ENCODE measurements at regions not wholly inside any gene's neighbourhood (a gene's known extent, or its start where the extent isn't known, plus 50 kb on each side); places are given as distances from the start of the nearest gene placed in this dataset.
"Not testable (repeated sequence)": the region's sequence is repeated elsewhere in the genome, so short reads cannot be mapped to it uniquely, and the experiment has no call there.

- Histone ChIP-seq H3K9me3 (replicated peaks in 1 of 11) (no peaks in the 10 kb centered on the region), H3K27me3 (peaks cover 75 to 100% (median 86%) of the 10 kb centered on the region in 11 experiments), H3K27ac (no peak overlapping the region), H3K36me3 (no peaks in the 10 kb centered on the region), H3K9ac (no peak overlapping the region), H3K4me3 (no peak overlapping the region), H3K4me2 (no peak overlapping the region), H3K4me1 (no peaks in the 10 kb centered on the region), H4K20me1 (no peaks in the 10 kb centered on the region; a peak in 1 of 22 replicates)
- TF ChIP-seq Cebpa-rat (IDR thresholded peaks at IDR 0.05), result no peak
Measured at GRCh38 chrX:35374116-35374515, 424.0 kb upstream of the MAGEB16 start.

GRCh38 chrX:35380808-35381700 is 417.1 kb upstream of the MAGEB16 start:
- Histone ChIP-seq H3K27me3 (peaks cover 65 to 94% (median 82%) of the 10 kb centered on the region in 11 experiments), H3K9me3 (replicated peaks in 1 of 11) (no peaks in the 10 kb centered on the region), H4K20me1 (peaks cover 0 to 7% (median 0%) of the 10 kb centered on the region in 11 experiments; a peak in 1 of 22 replicates), H3K27ac (no peak overlapping the region), H3K4me1 (no peaks in the 10 kb centered on the region), H3K9ac (no peak overlapping the region), H3K36me3 (no peaks in the 10 kb centered on the region), H3K4me2 (no peak overlapping the region), H3K4me3 (no peak overlapping the region)
- no peak for TF ChIP-seq Cebpa-rat (IDR thresholded peaks at IDR 0.05)

DNA sequence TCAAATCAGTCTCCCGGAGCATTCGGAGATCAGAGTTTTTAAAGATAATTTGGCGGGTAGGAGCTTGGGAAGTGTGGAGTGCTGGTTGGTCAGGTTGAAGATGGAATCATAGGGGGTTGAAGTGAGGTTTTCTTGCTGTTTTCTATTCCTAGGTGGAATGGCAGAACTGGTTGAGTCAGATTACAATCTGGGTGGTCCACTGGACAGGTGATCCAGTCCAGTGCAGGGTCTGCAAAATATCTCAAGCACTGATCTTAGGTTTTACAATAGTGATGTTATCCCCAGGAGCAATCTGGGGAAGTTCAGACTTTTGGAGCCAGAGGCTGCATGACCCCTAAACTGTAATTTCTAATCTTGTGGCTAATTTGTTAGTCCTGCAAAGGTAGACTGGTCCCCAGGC is 416.4 kb upstream of the MAGEB16 start:
- not testable (repeated sequence) for H4K20me1 ChIP-seq

DNA sequence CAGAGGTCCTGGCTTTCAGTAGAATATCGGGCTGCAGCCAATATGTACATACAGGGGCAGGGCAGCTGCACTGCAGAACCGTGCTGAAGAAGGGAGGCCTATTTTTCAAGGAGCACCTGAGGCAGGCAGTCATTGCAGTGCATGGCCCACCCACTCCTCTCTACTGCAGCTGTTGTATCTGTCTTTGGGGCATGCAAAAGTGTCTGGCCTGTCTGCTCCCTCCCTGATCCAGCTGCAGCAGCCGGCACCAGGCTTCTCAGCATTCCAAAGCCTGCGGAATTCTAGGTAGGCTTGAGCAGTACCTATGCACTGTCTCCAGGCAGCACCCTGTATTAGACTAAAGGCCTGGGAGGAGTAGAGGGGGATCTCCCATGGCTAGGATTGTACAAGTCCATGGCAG is 415.2 kb upstream of the MAGEB16 start:
- Histone ChIP-seq H3K27me3 (peaks cover 64 to 94% (median 81%) of the 10 kb centered on the region in 11 experiments), H3K27ac (no peak overlapping the region), H3K9ac (no peak overlapping the region), H3K9me3 (replicated peaks in 1 of 11) (no peaks in the 10 kb centered on the region), H3K4me1 (no peaks in the 10 kb centered on the region), H3K4me2 (no peak overlapping the region), H4K20me1 (peaks cover 0 to 7% (median 0%) of the 10 kb centered on the region in 11 experiments; a peak in 1 of 22 replicates), H3K36me3 (no peaks in the 10 kb centered on the region), H3K4me3 (no peak overlapping the region)
- TF ChIP-seq Cebpa-rat (IDR thresholded peaks at IDR 0.05), result no peak

More for the DNA sequence above, 416.4 kb upstream of the MAGEB16 start:
- H3K27ac ChIP-seq; H3K4me2 ChIP-seq; H3K4me1 ChIP-seq; H3K4me3 ChIP-seq; H3K9ac ChIP-seq; H3K9me3 ChIP-seq (replicated peaks in 1 of 11); H3K36me3 ChIP-seq: not testable (repeated sequence)
- H3K27me3 ChIP-seq, result peaks cover 65 to 94% (median 81%) of the 10 kb centered on the region in 11 experiments

DNA sequence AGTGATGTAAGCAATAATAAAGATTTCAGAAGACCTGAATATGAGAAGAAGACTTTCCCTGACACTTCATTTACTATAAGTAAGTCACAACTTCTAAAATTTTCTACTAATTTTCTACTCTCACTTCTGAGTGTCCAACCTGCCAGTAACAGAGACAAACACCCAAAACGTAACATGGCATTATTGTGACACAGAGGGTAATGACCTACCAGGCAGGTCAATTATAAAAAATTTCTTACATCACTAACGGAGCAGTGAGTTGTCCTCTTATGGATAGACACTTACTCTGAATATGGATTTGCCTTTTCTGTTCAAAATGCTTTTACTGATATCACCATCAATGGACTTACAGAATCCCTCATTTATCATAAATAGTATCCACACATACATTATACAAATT is 405.9 kb upstream of the MAGEB16 start:
- Histone ChIP-seq H3K4me3 (no peak overlapping the region), H3K36me3 (no peaks in the 10 kb centered on the region), H4K20me1 (no peaks in the 10 kb centered on the region), H3K4me2 (no peak overlapping the region), H3K4me1 (no peaks in the 10 kb centered on the region), H3K9ac (no peak overlapping the region), H3K9me3 (replicated peaks in 1 of 11) (no peaks in the 10 kb centered on the region), H3K27me3 (peaks cover 64 to 97% (median 85%) of the 10 kb centered on the region in 11 experiments), H3K27ac (no peak overlapping the region)
- TF ChIP-seq Cebpa-rat (IDR thresholded peaks at IDR 0.05), result no peak

- H3K36me3 ChIP-seq, result no peaks in the 10 kb centered on the region
- no peak overlapping the region for H3K9ac ChIP-seq
- no peak overlapping the region for H3K4me3 ChIP-seq
- H3K9me3 ChIP-seq (replicated peaks in 1 of 11), result no peaks in the 10 kb centered on the region
- no peak overlapping the region for H3K27ac ChIP-seq
- no peak overlapping the region for H3K4me2 ChIP-seq
- no peaks in the 10 kb centered on the region for H3K4me1 ChIP-seq
- no peaks in the 10 kb centered on the region for H4K20me1 ChIP-seq
- TF ChIP-seq Cebpa-rat (IDR thresholded peaks at IDR 0.05), result no peak
- peaks cover 66 to 93% (median 83%) of the 10 kb centered on the region in 11 experiments for H3K27me3 ChIP-seq
Measured at GRCh38 chrX:35406386-35406785, 391.8 kb upstream of the MAGEB16 start.

- Histone ChIP-seq H3K4me2 (no peak overlapping the region), H3K4me1 (peaks cover 0 to 6% (median 0%) of the 10 kb centered on the region in 10 experiments; a peak in 1 of 20 replicates), H4K20me1 (no peaks in the 10 kb centered on the region), H3K27me3 (peaks cover 36 to 88% (median 69%) of the 10 kb centered on the region in 11 experiments), H3K27ac (no peak overlapping the region), H3K4me3 (no peak overlapping the region), H3K9me3 (replicated peaks in 1 of 11) (no peaks in the 10 kb centered on the region), H3K9ac (no peak overlapping the region), H3K36me3 (no peaks in the 10 kb centered on the region)
- no peak for TF ChIP-seq Cebpa-rat (IDR thresholded peaks at IDR 0.05)
Measured at GRCh38 chrX:35416782-35417181, 381.4 kb upstream of the MAGEB16 start.

DNA sequence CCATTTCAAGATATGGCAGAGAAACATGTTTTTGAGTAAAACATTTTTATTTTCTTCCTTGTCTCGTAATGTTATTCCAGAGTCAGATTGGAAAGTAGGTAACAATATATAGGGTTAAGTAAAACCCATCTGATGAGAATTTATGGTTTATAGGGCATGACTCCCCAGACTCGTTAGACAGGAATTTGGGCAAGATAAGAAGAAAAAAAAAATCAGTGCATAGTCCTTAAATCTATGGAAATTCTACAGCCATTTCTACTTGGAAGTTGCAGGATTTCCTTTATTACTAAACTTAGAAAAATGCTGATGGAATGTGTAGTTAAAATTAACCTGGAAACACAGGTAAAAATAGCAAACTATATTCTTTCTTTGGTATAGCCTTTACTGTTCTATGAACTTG is 366.1 kb upstream of the MAGEB16 start:
- Histone ChIP-seq H3K4me1 (no peaks in the 10 kb centered on the region), H3K4me2 (no peak overlapping the region), H3K27ac (no peak overlapping the region), H4K20me1 (no peaks in the 10 kb centered on the region), H3K36me3 (no peaks in the 10 kb centered on the region), H3K9ac (no peak overlapping the region), H3K4me3 (no peak overlapping the region), H3K27me3 (peaks cover 50 to 77% (median 60%) of the 10 kb centered on the region in 11 experiments; a peak in 21 of 22 replicates), H3K9me3 (replicated peaks in 1 of 11) (peaks cover 10 to 33% (median 20%) of the 10 kb centered on the region in 11 experiments; a peak in 21 of 22 replicates)
- no peak for TF ChIP-seq Cebpa-rat (IDR thresholded peaks at IDR 0.05)

- no peak for TF ChIP-seq Cebpa-rat (IDR thresholded peaks at IDR 0.05)
- no peak overlapping the region for H3K9ac ChIP-seq
- H3K4me3 ChIP-seq, result no peak overlapping the region
- peaks cover 31 to 62% (median 51%) of the 10 kb centered on the region in 11 experiments for H3K9me3 ChIP-seq (replicated peaks in 1 of 11)
- no peak overlapping the region for H3K4me2 ChIP-seq
- H3K4me1 ChIP-seq, result peaks cover 0 to 4% (median 0%) of the 10 kb centered on the region in 10 experiments; a peak in 2 of 20 replicates
- H3K27me3 ChIP-seq, result peaks cover 21 to 74% (median 58%) of the 10 kb centered on the region in 11 experiments; a peak in 20 of 22 replicates
- no peaks in the 10 kb centered on the region for H4K20me1 ChIP-seq
- no peak overlapping the region for H3K27ac ChIP-seq
- no peaks in the 10 kb centered on the region for H3K36me3 ChIP-seq
Measured at GRCh38 chrX:35439034-35439660, 359.0 kb upstream of the MAGEB16 start.

Data from BLaER1 treated with 17β-estradiol and CSF1 and Interleukin-3, amounts not matched to agents 10 nM and 100 nM (cell line).